ACHN (cell line): ENCODE measurements at regions not wholly inside any gene's neighbourhood (a gene's known extent, or its start where the extent isn't known, plus 50 kb on each side); places are given as distances from the start of the nearest gene placed in this dataset.
"Not testable (repeated sequence)": the region's sequence is repeated elsewhere in the genome, so short reads cannot be mapped to it uniquely, and the experiment has no call there.

Experiments used
- DNase-seq: peaks from one replicate; pipeline ENCODE4 v3.0.0-alpha.2; 2015
- in situ Hi-C: cut with HindIII; loops from 2 replicates; pipeline ENCODE4 v1.10.0; 2017; ENCODE audit warnings: low sequenced_read_pairs, low pct_ligation_motif_present, low pct_unique_long_range_greater_than_20kb

- DNase-seq = peak; percentile 35
- in situ Hi-C loops = no loop called here
Measured at GRCh38 chrX:66110112-66110511, 53.9 kb upstream of the HEPH start.

GRCh38 chrX:66107860-66108259, 56.2 kb upstream of the HEPH start:
- in situ Hi-C loops, DNase-seq: not testable (repeated sequence)

GRCh38 chrX:66102398-66102797, 61.6 kb upstream of the HEPH start:
- DNase-seq, in situ Hi-C loops: not testable (repeated sequence)

DNA sequence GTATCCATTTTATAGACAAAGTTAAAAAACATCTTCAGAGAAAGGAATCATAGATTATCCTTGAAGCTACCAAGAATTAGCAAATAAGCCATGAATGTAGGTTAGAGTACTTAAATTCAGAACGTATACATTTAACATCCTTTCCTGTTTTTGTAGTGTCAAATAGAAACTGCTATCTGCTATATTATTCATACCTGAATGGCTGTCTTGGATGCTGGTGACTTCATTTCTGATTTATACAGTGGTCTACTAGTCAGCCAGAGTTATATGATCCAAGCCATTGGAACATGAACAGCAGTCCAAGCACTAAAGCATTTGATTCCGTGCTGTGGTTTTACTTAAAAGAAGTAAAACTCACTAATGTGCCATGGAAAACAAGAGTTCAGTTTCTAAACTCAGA, 58.3 kb upstream of the VSIG4 start:
- no peak for DNase-seq
- in situ Hi-C loops = no loop called here

DNA sequence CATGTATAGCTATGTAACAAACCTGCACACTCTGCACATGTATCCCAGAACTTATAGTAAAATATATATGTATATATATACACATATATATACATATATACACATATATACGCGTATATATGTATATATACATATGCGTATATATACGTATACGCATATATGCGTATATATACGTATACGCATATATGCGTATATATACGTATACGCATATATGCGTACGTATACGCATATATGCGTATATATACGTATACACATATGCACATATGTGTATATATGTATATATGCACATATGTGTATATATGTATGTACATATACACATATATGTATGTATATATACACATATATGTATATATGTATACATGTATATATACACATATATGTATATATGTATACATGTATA, 57.1 kb upstream of the VSIG4 start:
- in situ Hi-C loops = not testable (repeated sequence)

GRCh38 chrX:66090004-66090403, 50.1 kb upstream of the VSIG4 start:
- in situ Hi-C loops, DNase-seq: not testable (repeated sequence)

More for the DNA sequence above, 57.1 kb upstream of the VSIG4 start:
- DNase-seq = not testable (repeated sequence)
